Stimulated activated CD8-positive, alpha-beta memory T cell treated with anti-CD3 and anti-CD28 coated beads, Interleukin-4, amount 100 ng/mL, for 24 hours (primary cell): ENCODE measurements at regions not wholly inside any gene's neighbourhood (a gene's known extent, or its start where the extent isn't known, plus 50 kb on each side); places are given as distances from the start of the nearest gene placed in this dataset.

Experiments
- DNase-seq: peaks from one replicate; pipeline ENCODE4 v3.0.0-alpha.2; 2020; ENCODE audit warnings: low read depth

- no peak for DNase-seq
These were observed 377.5 kb downstream of the TMEM167A start for GRCh38 chr5:82699737-82700136.

- DNase-seq, result no peak
These were observed 379.2 kb downstream of the TMEM167A start for GRCh38 chr5:82698026-82698425.

- no peak for DNase-seq
These were observed 382.4 kb downstream of the TMEM167A start for GRCh38 chr5:82694711-82695285.

- DNase-seq, result no peak
These were observed 384.4 kb downstream of the TMEM167A start for GRCh38 chr5:82692826-82693225.

GRCh38 chr5:82684659-82685058 lies 392.5 kb downstream of the TMEM167A start:
- DNase-seq, result no peak

GRCh38 chr5:82684165-82684564 lies 393.0 kb downstream of the TMEM167A start:
- no peak for DNase-seq

GRCh38 chr5:82679660-82680059 lies 397.5 kb downstream of the TMEM167A start:
- no peak for DNase-seq

- no peak for DNase-seq
These were observed 398.5 kb upstream of the RPS23 start for GRCh38 chr5:82676661-82677060.

- DNase-seq, result no peak
These were observed 396.5 kb upstream of the RPS23 start for GRCh38 chr5:82674671-82675070.

GRCh38 chr5:82673057-82673809 lies 395.1 kb upstream of the RPS23 start:
- no peak for DNase-seq

GRCh38 chr5:82670692-82671091 lies 392.5 kb upstream of the RPS23 start:
- DNase-seq, result no peak

- DNase-seq, result no peak
These were observed 391.6 kb upstream of the RPS23 start for GRCh38 chr5:82669720-82670119.

GRCh38 chr5:82666312-82666711 lies 388.2 kb upstream of the RPS23 start:
- DNase-seq, result no peak

GRCh38 chr5:82664732-82665131 lies 386.6 kb upstream of the RPS23 start:
- no peak for DNase-seq

- no peak for DNase-seq
These were observed 385.1 kb upstream of the RPS23 start for GRCh38 chr5:82663225-82663624.

- no peak for DNase-seq
These were observed 384.2 kb upstream of the RPS23 start for GRCh38 chr5:82662340-82662739.

- no peak for DNase-seq
These were observed 383.8 kb upstream of the RPS23 start for GRCh38 chr5:82661933-82662332.

- no peak for DNase-seq
These were observed 383.3 kb upstream of the RPS23 start for GRCh38 chr5:82661462-82661861.

- no peak for DNase-seq
These were observed 381.0 kb upstream of the RPS23 start for GRCh38 chr5:82659115-82659514.

GRCh38 chr5:82657033-82657699 lies 379.0 kb upstream of the RPS23 start:
- no peak for DNase-seq

- no peak for DNase-seq
These were observed 378.2 kb upstream of the RPS23 start for GRCh38 chr5:82656341-82656761.

GRCh38 chr5:82655078-82655477 lies 376.9 kb upstream of the RPS23 start:
- no peak for DNase-seq

GRCh38 chr5:82649943-82650342 lies 371.8 kb upstream of the RPS23 start:
- DNase-seq, result no peak
